PC-3 (cell line): ENCODE measurements at regions not wholly inside any gene's neighbourhood (a gene's known extent, or its start where the extent isn't known, plus 50 kb on each side); places are given as distances from the start of the nearest gene placed in this dataset.

Experiments used
- EZH2 ChIP-seq: fragments of 300-600 bp; sonication (generic); IDR thresholded peaks from one replicate; pipeline ENCODE4 v1.6.1; 2017; ENCODE audit warnings: antibody characterized with exemption, mild to moderate bottlenecking, low read length; ENCODE audit not compliant: unreplicated experiment
- EZH2phosphoT487 ChIP-seq: fragments of 300-600 bp; sonication (generic); IDR thresholded peaks from 2 replicates; pipeline ENCODE4 v1.6.1; 2018; ENCODE audit warnings: mild to moderate bottlenecking, antibody characterized with exemption, low read length, borderline replicate concordance
- TF ChIP-seq, protein P1 (sequence below): fragments of 300-600 bp; sonication (generic); conservative IDR thresholded peaks from 2 replicates; pipeline ENCODE4 v1.5.1; 2017; ENCODE audit warnings: antibody characterized with exemption, low read depth, mild to moderate bottlenecking, low read length

DNA sequence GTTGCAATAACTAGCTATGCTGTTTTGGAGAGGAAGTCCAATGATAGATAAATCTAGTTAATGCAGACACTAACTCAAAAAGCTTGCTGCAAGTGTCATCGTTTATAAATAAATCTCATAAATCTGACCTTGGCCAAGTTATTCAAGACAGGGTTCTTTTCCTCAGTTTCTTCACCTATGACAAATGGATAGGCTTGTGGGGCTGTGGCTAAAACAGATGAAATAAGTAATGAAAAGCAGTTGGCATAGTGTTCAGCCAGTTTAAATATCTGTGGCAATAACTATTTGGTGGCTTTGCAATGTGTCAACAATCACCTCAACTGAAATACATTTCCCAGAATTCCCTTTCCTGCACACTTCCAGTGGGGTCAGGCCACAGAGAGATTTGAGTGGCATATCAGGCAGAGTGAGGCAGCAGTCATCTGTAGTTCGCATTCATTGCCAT, 169.9 kb downstream of the DYRK2 start:
- TF ChIP-seq, protein P1, sequence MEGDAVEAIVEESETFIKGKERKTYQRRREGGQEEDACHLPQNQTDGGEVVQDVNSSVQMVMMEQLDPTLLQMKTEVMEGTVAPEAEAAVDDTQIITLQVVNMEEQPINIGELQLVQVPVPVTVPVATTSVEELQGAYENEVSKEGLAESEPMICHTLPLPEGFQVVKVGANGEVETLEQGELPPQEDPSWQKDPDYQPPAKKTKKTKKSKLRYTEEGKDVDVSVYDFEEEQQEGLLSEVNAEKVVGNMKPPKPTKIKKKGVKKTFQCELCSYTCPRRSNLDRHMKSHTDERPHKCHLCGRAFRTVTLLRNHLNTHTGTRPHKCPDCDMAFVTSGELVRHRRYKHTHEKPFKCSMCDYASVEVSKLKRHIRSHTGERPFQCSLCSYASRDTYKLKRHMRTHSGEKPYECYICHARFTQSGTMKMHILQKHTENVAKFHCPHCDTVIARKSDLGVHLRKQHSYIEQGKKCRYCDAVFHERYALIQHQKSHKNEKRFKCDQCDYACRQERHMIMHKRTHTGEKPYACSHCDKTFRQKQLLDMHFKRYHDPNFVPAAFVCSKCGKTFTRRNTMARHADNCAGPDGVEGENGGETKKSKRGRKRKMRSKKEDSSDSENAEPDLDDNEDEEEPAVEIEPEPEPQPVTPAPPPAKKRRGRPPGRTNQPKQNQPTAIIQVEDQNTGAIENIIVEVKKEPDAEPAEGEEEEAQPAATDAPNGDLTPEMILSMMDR, result no peak
- TF ChIP-seq EZH2 (no peak), EZH2phosphoT487 (no peak)
